Mesothelial cell of epicardium (in vitro differentiated cells): ENCODE measurements at regions not wholly inside any gene's neighbourhood (a gene's known extent, or its start where the extent isn't known, plus 50 kb on each side); places are given as distances from the start of the nearest gene placed in this dataset.

Source experiments
- DNase-seq, 2 experiments: peaks; one replicate each; pipeline ENCODE4 v3.0.0; 2021; ENCODE audit warnings: low spot score in 2 of 2; ENCODE audit not compliant: unreplicated experiment in 2 of 2
- H3K27ac Mint-ChIP-seq: 2 replicates; pipeline ENCODE4 v1.8.0; 2021; ENCODE audit warnings: mixed read lengths
- H3K27me3 Mint-ChIP-seq: 2 replicates; pipeline ENCODE4 v1.8.0; 2021; ENCODE audit warnings: low read depth, mixed read lengths
- H3K36me3 Mint-ChIP-seq: 2 replicates; pipeline ENCODE4 v1.8.0; 2021; ENCODE audit warnings: mixed read lengths
- H3K4me1 Mint-ChIP-seq: 2 replicates; pipeline ENCODE4 v1.8.0; 2021; ENCODE audit warnings: mixed read lengths
- H3K4me3 Mint-ChIP-seq: 2 replicates; pipeline ENCODE4 v1.8.0; 2021; ENCODE audit warnings: mild to moderate bottlenecking, moderate library complexity, mixed read lengths
- H3K9me3 Mint-ChIP-seq: 2 replicates; pipeline ENCODE4 v1.8.0; 2021; ENCODE audit warnings: mixed read lengths
- CTCF ChIP-seq: fragments of 200-600 bp; sonication (generic); IDR thresholded peaks from one replicate; pipeline ENCODE4 v1.5.0; 2021; ENCODE audit warnings: antibody characterized with exemption; ENCODE audit not compliant: unreplicated experiment

- Mint-ChIP-seq H3K27me3 (peaks cover 5% of the 10 kb centered on the region), H3K27ac (no peak overlapping the region), H3K4me3 (no peak overlapping the region), H3K4me1 (peaks cover 7% of the 10 kb centered on the region), H3K36me3 (no peaks in the 10 kb centered on the region), H3K9me3 (no peaks in the 10 kb centered on the region)
- DNase-seq: no peak
- no peak for TF ChIP-seq CTCF
Observed at GRCh38 chr4:66490729-66491128, 820.4 kb upstream of the EPHA5 start.

GRCh38 chr4:66489783-66490452 is 819.6 kb upstream of the EPHA5 start:
- no peak overlapping the region for H3K4me3 Mint-ChIP-seq
- no peak for DNase-seq

GRCh38 chr4:66489370-66489769 is 819.1 kb upstream of the EPHA5 start:
- Mint-ChIP-seq H3K4me1 (peaks cover 16% of the 10 kb centered on the region), H3K4me3 (no peak overlapping the region), H3K27me3 (peaks cover 5% of the 10 kb centered on the region), H3K36me3 (no peaks in the 10 kb centered on the region), H3K27ac (no peak overlapping the region), H3K9me3 (no peaks in the 10 kb centered on the region)
- no peak for TF ChIP-seq CTCF
- no peak for DNase-seq

More at GRCh38 chr4:66489783-66490452, 819.6 kb upstream of the EPHA5 start:
- no peaks in the 10 kb centered on the region for H3K36me3 Mint-ChIP-seq
- peaks cover 10% of the 10 kb centered on the region for H3K4me1 Mint-ChIP-seq
- H3K27ac Mint-ChIP-seq: no peak overlapping the region
- H3K27me3 Mint-ChIP-seq: peaks cover 5% of the 10 kb centered on the region
- no peaks in the 10 kb centered on the region for H3K9me3 Mint-ChIP-seq
- no peak for TF ChIP-seq CTCF

GRCh38 chr4:66486068-66486467 is 815.8 kb upstream of the EPHA5 start:
- Mint-ChIP-seq H3K4me3 (no peak overlapping the region), H3K4me1 (peaks cover 16% of the 10 kb centered on the region), H3K9me3 (no peaks in the 10 kb centered on the region), H3K36me3 (no peaks in the 10 kb centered on the region), H3K27ac (no peak overlapping the region), H3K27me3 (no peaks in the 10 kb centered on the region)
- DNase-seq: no peak
- TF ChIP-seq CTCF: no peak

- no peak for DNase-seq
- Mint-ChIP-seq H3K36me3 (peaks cover 2% of the 10 kb centered on the region), H3K4me1 (peaks cover 12% of the 10 kb centered on the region), H3K9me3 (peaks cover 7% of the 10 kb centered on the region), H3K27me3 (no peaks in the 10 kb centered on the region), H3K4me3 (no peak overlapping the region), H3K27ac (no peak overlapping the region)
- no peak for TF ChIP-seq CTCF
Observed at GRCh38 chr4:66482186-66482585, 811.9 kb upstream of the EPHA5 start.
